Loucy (cell line): ENCODE measurements at regions not wholly inside any gene's neighbourhood (a gene's known extent, or its start where the extent isn't known, plus 50 kb on each side); places are given as distances from the start of the nearest gene placed in this dataset.

ENCODE experiments used
- H2AFZ ChIP-seq: fragments of 200-600 bp; sonication (generic); 2 replicates; pipeline ENCODE4 v1.6.0; 2016; ENCODE audit warnings: antibody characterized with exemption, mild to moderate bottlenecking, low read length, moderate library complexity
- H3F3A ChIP-seq: fragments of 200-600 bp; 2 replicates; pipeline ENCODE4 v1.6.0; 2016; ENCODE audit warnings: antibody characterized with exemption, low read depth, mild to moderate bottlenecking
- H3K27me3 ChIP-seq: fragments of 200-600 bp; sonication (generic); 2 replicates; pipeline ENCODE4 v1.6.1; 2014; ENCODE audit warnings: low read length, mild to moderate bottlenecking; ENCODE audit not compliant: insufficient read depth, poor library complexity, severe bottlenecking
- H3K36me3 ChIP-seq: fragments of 200-600 bp; sonication (generic); 2 replicates; pipeline ENCODE4 v1.6.1; 2016; ENCODE audit warnings: low read length; ENCODE audit not compliant: insufficient read depth
- H3K4me1 ChIP-seq: fragments of 200-600 bp; sonication (generic); 2 replicates; pipeline ENCODE4 v1.5.1; 2014; ENCODE audit warnings: low read length, mild to moderate bottlenecking; ENCODE audit not compliant: insufficient read depth, poor library complexity, severe bottlenecking
- H3K4me2 ChIP-seq: fragments of 200-600 bp; sonication (generic); 2 replicates; pipeline ENCODE4 v1.6.0; 2014; ENCODE audit warnings: antibody characterized with exemption, low read length, low read depth, mild to moderate bottlenecking; ENCODE audit not compliant: poor library complexity, severe bottlenecking
- H3K4me3 ChIP-seq: fragments of 200-600 bp; sonication (generic); 2 replicates; pipeline ENCODE4 v1.5.1; 2014; ENCODE audit warnings: low read length, mild to moderate bottlenecking, mixed read lengths; ENCODE audit not compliant: poor library complexity, severe bottlenecking
- H3K79me2 ChIP-seq: fragments of 200-600 bp; sonication (generic); 2 replicates; pipeline ENCODE4 v1.6.1; 2014; ENCODE audit warnings: low read length; ENCODE audit not compliant: insufficient read depth
- H3K9ac ChIP-seq: fragments of 200-600 bp; sonication (generic); 2 replicates; pipeline ENCODE4 v1.6.0; 2014; ENCODE audit warnings: mild to moderate bottlenecking, low read depth, low read length, moderate library complexity; ENCODE audit not compliant: poor library complexity, severe bottlenecking
- H3K9me2 ChIP-seq: fragments of 200-600 bp; sonication (generic); replicated peaks from 2 replicates; pipeline ENCODE4 v1.6.1; 2016; ENCODE audit warnings: low read depth, low read length, mixed read lengths
- H3K9me3 ChIP-seq: fragments of 200-600 bp; sonication (generic); 2 replicates; pipeline ENCODE4 v1.6.1; 2014; ENCODE audit warnings: mild to moderate bottlenecking, antibody characterized with exemption, low read length, low read depth; ENCODE audit not compliant: insufficient read depth
- H4K20me1 ChIP-seq: fragments of 200-600 bp; sonication (generic); 2 replicates; pipeline ENCODE4 v1.6.0; 2014; ENCODE audit warnings: antibody characterized with exemption, low read length, mild to moderate bottlenecking; ENCODE audit not compliant: insufficient read depth, poor library complexity, severe bottlenecking
- CTCF ChIP-seq: fragments of 200-600 bp; sonication (generic); conservative IDR thresholded peaks from 2 replicates; pipeline ENCODE4 v1.5.1; 2014; ENCODE audit warnings: mild to moderate bottlenecking, antibody characterized with exemption, low read length
- EZH2phosphoT487 ChIP-seq: fragments of 200-600 bp; IDR thresholded peaks from 2 replicates; pipeline ENCODE4 v1.6.1; 2018; ENCODE audit warnings: antibody characterized with exemption, mild to moderate bottlenecking, moderate library complexity, borderline replicate concordance

- no peaks in the 10 kb centered on the region for H3K9me3 ChIP-seq
- H3K9ac ChIP-seq, result no peak overlapping the region
- no peaks in the 10 kb centered on the region for H3F3A ChIP-seq
- no peaks in the 10 kb centered on the region for H3K79me2 ChIP-seq
- no peak overlapping the region for H3K4me2 ChIP-seq
- TF ChIP-seq CTCF (no peak), EZH2phosphoT487 (no peak)
- H3K4me1 ChIP-seq, result peaks cover 28% of the 10 kb centered on the region
- no peaks in the 10 kb centered on the region for H4K20me1 ChIP-seq
- H3K36me3 ChIP-seq, result no peaks in the 10 kb centered on the region
- no peak overlapping the region for H3K4me3 ChIP-seq
- H2AFZ ChIP-seq, result no peak overlapping the region
- no peaks in the 10 kb centered on the region for H3K9me2 ChIP-seq
- no peaks in the 10 kb centered on the region for H3K27me3 ChIP-seq
Observed at GRCh38 chr12:24255920-24256665, 306.6 kb upstream of the SOX5 start.

GRCh38 chr12:24252602-24253001, 303.1 kb upstream of the SOX5 start:
- Histone ChIP-seq H3K9me3 (no peaks in the 10 kb centered on the region), H2AFZ (peak overlapping the region; percentile 74), H3K4me3 (peak overlapping the region; percentile 57), H3K79me2 (no peaks in the 10 kb centered on the region), H3K27me3 (no peaks in the 10 kb centered on the region), H3K4me1 (peaks cover 47% of the 10 kb centered on the region), H3K9me2 (no peaks in the 10 kb centered on the region), H3K36me3 (no peaks in the 10 kb centered on the region), H3K9ac (peak overlapping the region; percentile 40), H4K20me1 (no peaks in the 10 kb centered on the region), H3K4me2 (peak overlapping the region; percentile 71), H3F3A (no peaks in the 10 kb centered on the region; the same call in 1 of the 2 replicates)
- TF ChIP-seq CTCF (no peak), EZH2phosphoT487 (no peak)

- Histone ChIP-seq H3K4me3 (no peak overlapping the region), H3K79me2 (no peaks in the 10 kb centered on the region), H3K9me2 (no peaks in the 10 kb centered on the region), H3K9me3 (no peaks in the 10 kb centered on the region), H3K27me3 (no peaks in the 10 kb centered on the region), H4K20me1 (no peaks in the 10 kb centered on the region), H3K4me2 (no peak overlapping the region), H3K4me1 (peaks cover 23% of the 10 kb centered on the region), H3K36me3 (no peaks in the 10 kb centered on the region), H3K9ac (no peak overlapping the region), H3F3A (no peaks in the 10 kb centered on the region; the same call in 1 of the 2 replicates), H2AFZ (no peak overlapping the region)
- TF ChIP-seq CTCF (no peak), EZH2phosphoT487 (no peak)
Observed at GRCh38 chr12:24246934-24247333, 297.5 kb upstream of the SOX5 start.
